ENCODE measurements at regions not wholly inside any gene's neighbourhood (a gene's known extent, or its start where the extent isn't known, plus 50 kb on each side); places are given as distances from the start of the nearest gene placed in this dataset.

GRCh38 chr6:148087659-148088058 is 255.0 kb upstream of the SASH1 start:
- TF ChIP-seq CTCF (IDR thresholded peaks at IDR 0.05; ENCODE audit: insufficient read depth, low read depth, low read length) (no peak), EZH2 (IDR thresholded peaks at IDR 0.05; ENCODE audit: insufficient read depth, low read length) (no peak)

Data from astrocyte (in vitro differentiated cells and primary cell).